ENCODE measurements at regions not wholly inside any gene's neighbourhood (a gene's known extent, or its start where the extent isn't known, plus 50 kb on each side); places are given as distances from the start of the nearest gene placed in this dataset.

GRCh38 chr5:158485047-158485446 is 614.7 kb downstream of the EBF1 start:
- Histone ChIP-seq H3K27ac (ENCODE audit: control insufficient read depth, insufficient read depth) (no peak overlapping the region), H3K27me3 (replicated peaks in 1 of 2; ENCODE audit: control insufficient read depth in 2 of 2, insufficient read depth in 2 of 2, low read length in 1 of 2) (no peaks in the 10 kb centered on the region), H4K20me1 (ENCODE audit: control insufficient read depth, insufficient read depth) (no peaks in the 10 kb centered on the region), H3K9ac (ENCODE audit: control insufficient read depth, insufficient read depth, low read length) (no peak overlapping the region), H3K9me3 (replicated peaks; ENCODE audit: control insufficient read depth, insufficient read depth, low read length) (no peaks in the 10 kb centered on the region), H3K79me2 (ENCODE audit: control insufficient read depth, insufficient read depth, low read length) (no peaks in the 10 kb centered on the region), H3K4me2 (ENCODE audit: control insufficient read depth, insufficient read depth) (no peak overlapping the region), H3K4me3 (no peak overlapping the region), H2AFZ (ENCODE audit: control insufficient read depth, low read depth, low read length) (no peak overlapping the region), H3K36me3 (ENCODE audit: control insufficient read depth in 2 of 2, insufficient read depth in 2 of 2, low read length in 1 of 2) (no peaks in the 10 kb centered on the region), H3K4me1 (ENCODE audit: control insufficient read depth, insufficient read depth, low read length) (no peaks in the 10 kb centered on the region)
- POLR2A ChIA-PET: no interaction called here
- CTCF ChIA-PET: no interaction called here
- DNase-seq (ENCODE audit: low read depth, low spot score): no peak
- FAIRE-seq: no peak
- SMC1A ChIA-PET (ENCODE audit: uncharacterized antibody, unreplicated experiment): no interaction called here
- TF ChIP-seq EED (IDR thresholded peaks at IDR 0.05; ENCODE audit: low read depth) (no peak), ZNF274 (IDR thresholded peaks at IDR 0.05; ENCODE audit: insufficient read depth, insufficient read length) (no peak), ATF7 (IDR thresholded peaks at IDR 0.05; ENCODE audit: low read depth) (no peak), TAF1 (IDR thresholded peaks at IDR 0.05; ENCODE audit: borderline replicate concordance, low read depth, low read length) (no peak), FOXM1 (IDR thresholded peaks at IDR 0.05; ENCODE audit: low read depth, low read length) (no peak), ASH2L (IDR thresholded peaks at IDR 0.05; ENCODE audit: borderline replicate concordance, low read depth) (no peak), CREB1 (IDR thresholded peaks at IDR 0.05; ENCODE audit: low read depth) (no peak), NR2C1 (IDR thresholded peaks at IDR 0.05) (no peak), KLF5 (IDR thresholded peaks at IDR 0.05; ENCODE audit: partially characterized antibody) (no peak), BACH1 (IDR thresholded peaks at IDR 0.05; ENCODE audit: borderline replicate concordance) (no peak), SRF (IDR thresholded peaks at IDR 0.05; ENCODE audit: low read depth in 2 of 2, low read length in 2 of 2) (no peak), ZBTB33 (IDR thresholded peaks at IDR 0.05) (no peak), ZBTB11 (CRISPR knock-in tag; IDR thresholded peaks at IDR 0.05) (no peak)
- in situ Hi-C loops (cut with MboI): no loop called here
- intact Hi-C loops (cut with micrococcal nuclease; ENCODE audit: unreplicated experiment): no loop called here
- BruUV-seq (replicated peaks): no TSS peak
- no peak for ATAC-seq
- RAD21 ChIA-PET (ENCODE audit: unreplicated experiment): no interaction called here
- 44% methylated on average over 10 of the region's 10 CpGs for WGBS (ENCODE audit: insufficient coverage, insufficient replicate concordance, low lambda C conversion rate, missing lambda C conversion rate)
